GM12878 (cell line): ENCODE measurements at regions not wholly inside any gene's neighbourhood (a gene's known extent, or its start where the extent isn't known, plus 50 kb on each side); places are given as distances from the start of the nearest gene placed in this dataset.

Source experiments
- ATAC-seq: fragments of 200-7000 bp; cut with Tn5 transposase; 3 replicates; pipeline ENCODE4 v1.9.1; 2020; ENCODE audit warnings: mild to moderate bottlenecking, moderate library complexity
- BruUV-seq: library from RNA; stranded (reverse); fragments of 400-500 nt; replicated peaks from 2 replicates; lab custom pipeline; 2021; lab: Mats Ljungman, UMichigan
- CTCF ChIA-PET: fragments of 300-600 bp; sonication (Branson Sonifier 250); formaldehyde crosslinking; extraction: SDS; loops from one replicate; lab custom pipeline; 2021; ENCODE audit warnings: inconsistent platforms; lab: Yijun Ruan, JAX
- POLR2A ChIA-PET: fragments of 350-600 bp; formaldehyde crosslinking; extraction: SDS; loops from one replicate; lab custom pipeline; 2021; ENCODE audit warnings: inconsistent platforms; lab: Charles Lee
- RAD21 ChIA-PET: fragments of 300-600 bp; sonication (Branson Sonifier 250); formaldehyde crosslinking; loops from one replicate; lab custom pipeline; 2023; ENCODE audit warnings: antibody characterized with exemption; ENCODE audit not compliant: unreplicated experiment; lab: Charles Lee
- SMC1A ChIA-PET: fragments of 300-600 bp; sonication (Branson Sonifier 250); formaldehyde crosslinking; loops from one replicate; lab custom pipeline; 2023; ENCODE audit not compliant: unreplicated experiment, uncharacterized antibody; lab: Charles Lee
- DNase-seq: peaks from one replicate; pipeline ENCODE4 v3.0.0-alpha.2; 2011; ENCODE audit warnings: low read depth, low spot score
- FAIRE-seq: peaks from 3 replicates; lab custom pipeline; 2011; peaks lifted over from hg19 to GRCh38; lab: Jason Lieb, UNC
- H2AFZ ChIP-seq: 2 replicates; pipeline ENCODE4 v1.6.0; 2011; ENCODE audit warnings: low read depth, low read length, control low read depth; ENCODE audit not compliant: control insufficient read depth
- H3K27ac ChIP-seq: 2 replicates; pipeline ENCODE4 v1.5.1; 2011; ENCODE audit warnings: control low read depth; ENCODE audit not compliant: control insufficient read depth, insufficient read depth
- H3K27me3 ChIP-seq, 2 experiments: replicated peaks in 1 of 2; 2 replicates each; pipeline versions ENCODE4 v1.6.0 to v1.6.1; 2011; ENCODE audit warnings: low read length in 1 of 2; ENCODE audit not compliant: control insufficient read depth in 2 of 2, insufficient read depth in 2 of 2
- H3K36me3 ChIP-seq, 2 experiments: 2 replicates each; pipeline ENCODE4 v1.5.1; 2011; ENCODE audit warnings: low read length in 1 of 2; ENCODE audit not compliant: control insufficient read depth in 2 of 2, insufficient read depth in 2 of 2
- H3K4me1 ChIP-seq: 2 replicates; pipeline ENCODE4 v1.6.1; 2011; ENCODE audit warnings: mild to moderate bottlenecking, low read length, moderate library complexity, mixed read lengths; ENCODE audit not compliant: control insufficient read depth, insufficient read depth
- H3K4me2 ChIP-seq: 2 replicates; pipeline ENCODE4 v1.6.0; 2011; ENCODE audit warnings: control low read depth; ENCODE audit not compliant: control insufficient read depth, insufficient read depth
- H3K4me3 ChIP-seq: fragments of 200-600 bp; sonication (generic); 2 replicates; pipeline ENCODE4 v1.5.1; 2016
- H3K79me2 ChIP-seq: 2 replicates; pipeline ENCODE4 v1.6.0; 2011; ENCODE audit warnings: low read length; ENCODE audit not compliant: control insufficient read depth, insufficient read depth
- H3K9ac ChIP-seq: 2 replicates; pipeline ENCODE4 v1.8.0; 2011; ENCODE audit warnings: low read length, control low read depth, mixed read lengths; ENCODE audit not compliant: control insufficient read depth, insufficient read depth
- H3K9me3 ChIP-seq: replicated peaks from 3 replicates; pipeline ENCODE4 v1.5.1; 2011; ENCODE audit warnings: mild to moderate bottlenecking, low read length; ENCODE audit not compliant: control insufficient read depth, insufficient read depth
- H4K20me1 ChIP-seq: 2 replicates; pipeline ENCODE4 v1.6.0; 2011; ENCODE audit not compliant: control insufficient read depth, insufficient read depth
- CHD1 ChIP-seq: IDR thresholded peaks from 2 replicates; pipeline ENCODE4 v1.6.1; 2012; ENCODE audit warnings: low read depth, low read length, improper control_type of control experiment
- FOXK2 ChIP-seq: fragments of 450-650 bp; IDR thresholded peaks from 2 replicates; pipeline ENCODE4 v1.6.1; 2017; ENCODE audit warnings: mild to moderate bottlenecking, moderate library complexity
- HCFC1 ChIP-seq: fragments of 150-350 bp; IDR thresholded peaks from 2 replicates; pipeline ENCODE4 v1.6.1; 2014; ENCODE audit warnings: low read length
- JUND ChIP-seq: IDR thresholded peaks from 2 replicates; pipeline ENCODE4 v1.6.1; 2012; ENCODE audit warnings: low read depth, mild to moderate bottlenecking, low read length, improper control_type of control experiment, moderate library complexity
- MEF2B ChIP-seq: fragments of 450-650 bp; IDR thresholded peaks from 2 replicates; pipeline ENCODE4 v1.6.1; 2018; ENCODE audit warnings: mild to moderate bottlenecking, moderate library complexity; ENCODE audit not compliant: partially characterized antibody, poor library complexity, severe bottlenecking
- MYB ChIP-seq: fragments of 150-350 bp; IDR thresholded peaks from 2 replicates; pipeline ENCODE4 v1.6.1; 2014; ENCODE audit warnings: mild to moderate bottlenecking, low read depth, low read length, borderline replicate concordance
- NBN ChIP-seq: fragments of 450-650 bp; IDR thresholded peaks from 2 replicates; pipeline ENCODE4 v1.6.1; 2016
- NFIC ChIP-seq: IDR thresholded peaks from 2 replicates; pipeline ENCODE4 v1.6.1; 2012; ENCODE audit warnings: low read depth, mild to moderate bottlenecking, inconsistent platforms, low read length, moderate library complexity
- NFYA ChIP-seq: IDR thresholded peaks from 2 replicates; pipeline ENCODE4 v1.6.1; 2011; ENCODE audit warnings: low read depth, mild to moderate bottlenecking, low read length, improper control_type of control experiment, borderline replicate concordance
- POLR2A ChIP-seq: IDR thresholded peaks from 2 replicates; pipeline ENCODE4 v1.6.1; 2011; ENCODE audit warnings: low read depth, mild to moderate bottlenecking, low read length
- RAD21 ChIP-seq: IDR thresholded peaks from 2 replicates; pipeline ENCODE4 v1.6.1; 2011; ENCODE audit warnings: mild to moderate bottlenecking, low read depth, low read length, moderate library complexity; ENCODE audit not compliant: insufficient read depth
- RAD51 ChIP-seq: fragments of 450-650 bp; IDR thresholded peaks from 2 replicates; pipeline ENCODE4 v1.6.1; 2016; ENCODE audit warnings: moderate library complexity, mild to moderate bottlenecking, inconsistent platforms
- SMARCA5 ChIP-seq: fragments of 450-650 bp; IDR thresholded peaks from 2 replicates; pipeline ENCODE4 v1.6.1; 2017; ENCODE audit warnings: mild to moderate bottlenecking
- SREBF1 ChIP-seq: IDR thresholded peaks from 2 replicates; pipeline ENCODE4 v1.6.1; 2012; ENCODE audit warnings: mild to moderate bottlenecking, low read length
- WRNIP1 ChIP-seq: IDR thresholded peaks from 2 replicates; pipeline ENCODE4 v1.6.1; 2011; ENCODE audit warnings: low read depth, low read length, improper control_type of control experiment, borderline replicate concordance
- ZNF217 ChIP-seq: fragments of 450-650 bp; IDR thresholded peaks from 2 replicates; pipeline ENCODE4 v1.6.1; 2017; ENCODE audit warnings: antibody characterized with exemption, mild to moderate bottlenecking
- ZNF384 ChIP-seq: IDR thresholded peaks from 2 replicates; pipeline ENCODE4 v1.6.1; 2012; ENCODE audit warnings: low read depth, mild to moderate bottlenecking, low read length, improper control_type of control experiment, borderline replicate concordance
- WGBS: methylation state at CpG from one replicate; pipeline ENCODE4 v1.1.6; 2016; ENCODE audit warnings: low lambda C conversion rate; ENCODE audit not compliant: insufficient replicate concordance, insufficient coverage; ENCODE audit errors: missing lambda C conversion rate; 5-methylcytosine and 5-hydroxymethylcytosine counted together
- in situ Hi-C: fragments of 300-500 bp; cut with MboI; formaldehyde crosslinking; loops from 9 replicates; pipeline ENCODE4 v1.14.3; 2018; ENCODE audit warnings: mixed read lengths
- intact Hi-C: fragments of 100-400 bp; cut with micrococcal nuclease; formaldehyde crosslinking; loops from one replicate; pipeline ENCODE4 v1.14.2; 2022; ENCODE audit not compliant: unreplicated experiment
- TF ChIP-seq, protein P1 (sequence below): IDR thresholded peaks from 2 replicates; pipeline ENCODE4 v1.6.1; 2012; ENCODE audit warnings: mild to moderate bottlenecking, low read depth, low read length
- TF ChIP-seq, protein P2 (sequence below): fragments of 450-650 bp; IDR thresholded peaks from 2 replicates; pipeline ENCODE4 v1.6.1; 2017; ENCODE audit warnings: low read depth, mild to moderate bottlenecking, moderate library complexity
- TF ChIP-seq, protein P3 (sequence below): fragments of 450-650 bp; IDR thresholded peaks from 2 replicates; pipeline ENCODE4 v1.6.1; 2016; ENCODE audit warnings: mild to moderate bottlenecking

DNA sequence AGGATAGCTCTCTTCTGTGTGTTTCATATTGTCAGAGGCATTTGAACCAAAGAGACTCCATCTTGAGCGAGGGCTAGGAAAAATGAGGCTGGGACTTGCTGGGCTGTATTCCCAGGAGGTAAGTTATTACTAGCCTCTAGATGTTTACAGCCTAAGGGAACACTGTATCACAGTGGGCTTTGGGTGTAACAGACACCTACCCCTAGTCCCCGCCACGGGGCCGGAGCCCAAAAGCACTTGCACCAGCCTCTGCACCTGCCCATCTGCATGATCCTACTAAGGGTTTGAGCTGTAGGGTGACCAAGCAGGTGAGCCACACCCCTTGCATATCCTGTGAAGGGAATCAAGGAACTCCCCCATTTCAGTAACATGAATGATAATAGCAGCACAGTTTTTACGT lies 1972.2 kb downstream of the OLFM4 start (continued):
- no peak for TF ChIP-seq WRNIP1
- TF ChIP-seq HCFC1: no peak
- no peak for TF ChIP-seq ZNF384
- no peak for TF ChIP-seq SREBF1

DNA sequence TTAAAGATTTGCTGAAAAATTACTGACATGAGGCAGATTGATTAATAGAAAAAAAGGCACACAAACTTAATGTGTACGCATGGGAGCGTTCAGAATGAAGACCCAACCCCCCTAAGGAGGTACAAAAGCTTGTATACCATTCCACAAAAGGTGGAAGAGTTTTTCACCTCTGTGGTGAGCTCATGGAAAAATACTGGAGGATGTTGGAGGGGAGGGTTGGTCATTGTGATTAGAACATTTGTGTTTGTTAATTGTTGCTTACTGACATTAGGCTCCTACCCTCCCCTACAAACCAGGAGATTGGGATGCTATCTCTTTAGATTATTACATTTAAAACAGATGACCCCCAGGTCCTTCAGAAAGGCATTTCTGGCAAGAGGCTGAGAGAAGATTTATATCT lies 1973.3 kb downstream of the OLFM4 start:
- intact Hi-C loops: no loop called here
- in situ Hi-C loops: no loop called here
- TF ChIP-seq JUND: no peak
- no peak for TF ChIP-seq NFYA
- no peak for TF ChIP-seq MEF2B
- TF ChIP-seq POLR2A: no peak
- no peak for TF ChIP-seq RAD21
- TF ChIP-seq, protein P1, sequence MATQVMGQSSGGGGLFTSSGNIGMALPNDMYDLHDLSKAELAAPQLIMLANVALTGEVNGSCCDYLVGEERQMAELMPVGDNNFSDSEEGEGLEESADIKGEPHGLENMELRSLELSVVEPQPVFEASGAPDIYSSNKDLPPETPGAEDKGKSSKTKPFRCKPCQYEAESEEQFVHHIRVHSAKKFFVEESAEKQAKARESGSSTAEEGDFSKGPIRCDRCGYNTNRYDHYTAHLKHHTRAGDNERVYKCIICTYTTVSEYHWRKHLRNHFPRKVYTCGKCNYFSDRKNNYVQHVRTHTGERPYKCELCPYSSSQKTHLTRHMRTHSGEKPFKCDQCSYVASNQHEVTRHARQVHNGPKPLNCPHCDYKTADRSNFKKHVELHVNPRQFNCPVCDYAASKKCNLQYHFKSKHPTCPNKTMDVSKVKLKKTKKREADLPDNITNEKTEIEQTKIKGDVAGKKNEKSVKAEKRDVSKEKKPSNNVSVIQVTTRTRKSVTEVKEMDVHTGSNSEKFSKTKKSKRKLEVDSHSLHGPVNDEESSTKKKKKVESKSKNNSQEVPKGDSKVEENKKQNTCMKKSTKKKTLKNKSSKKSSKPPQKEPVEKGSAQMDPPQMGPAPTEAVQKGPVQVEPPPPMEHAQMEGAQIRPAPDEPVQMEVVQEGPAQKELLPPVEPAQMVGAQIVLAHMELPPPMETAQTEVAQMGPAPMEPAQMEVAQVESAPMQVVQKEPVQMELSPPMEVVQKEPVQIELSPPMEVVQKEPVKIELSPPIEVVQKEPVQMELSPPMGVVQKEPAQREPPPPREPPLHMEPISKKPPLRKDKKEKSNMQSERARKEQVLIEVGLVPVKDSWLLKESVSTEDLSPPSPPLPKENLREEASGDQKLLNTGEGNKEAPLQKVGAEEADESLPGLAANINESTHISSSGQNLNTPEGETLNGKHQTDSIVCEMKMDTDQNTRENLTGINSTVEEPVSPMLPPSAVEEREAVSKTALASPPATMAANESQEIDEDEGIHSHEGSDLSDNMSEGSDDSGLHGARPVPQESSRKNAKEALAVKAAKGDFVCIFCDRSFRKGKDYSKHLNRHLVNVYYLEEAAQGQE: no peak
- TF ChIP-seq, protein P2, sequence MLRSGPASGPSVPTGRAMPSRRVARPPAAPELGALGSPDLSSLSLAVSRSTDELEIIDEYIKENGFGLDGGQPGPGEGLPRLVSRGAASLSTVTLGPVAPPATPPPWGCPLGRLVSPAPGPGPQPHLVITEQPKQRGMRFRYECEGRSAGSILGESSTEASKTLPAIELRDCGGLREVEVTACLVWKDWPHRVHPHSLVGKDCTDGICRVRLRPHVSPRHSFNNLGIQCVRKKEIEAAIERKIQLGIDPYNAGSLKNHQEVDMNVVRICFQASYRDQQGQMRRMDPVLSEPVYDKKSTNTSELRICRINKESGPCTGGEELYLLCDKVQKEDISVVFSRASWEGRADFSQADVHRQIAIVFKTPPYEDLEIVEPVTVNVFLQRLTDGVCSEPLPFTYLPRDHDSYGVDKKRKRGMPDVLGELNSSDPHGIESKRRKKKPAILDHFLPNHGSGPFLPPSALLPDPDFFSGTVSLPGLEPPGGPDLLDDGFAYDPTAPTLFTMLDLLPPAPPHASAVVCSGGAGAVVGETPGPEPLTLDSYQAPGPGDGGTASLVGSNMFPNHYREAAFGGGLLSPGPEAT: no peak
- TF ChIP-seq ZNF217: no peak
- no peak for TF ChIP-seq CHD1
- TF ChIP-seq NBN: no peak
- TF ChIP-seq, protein P3, sequence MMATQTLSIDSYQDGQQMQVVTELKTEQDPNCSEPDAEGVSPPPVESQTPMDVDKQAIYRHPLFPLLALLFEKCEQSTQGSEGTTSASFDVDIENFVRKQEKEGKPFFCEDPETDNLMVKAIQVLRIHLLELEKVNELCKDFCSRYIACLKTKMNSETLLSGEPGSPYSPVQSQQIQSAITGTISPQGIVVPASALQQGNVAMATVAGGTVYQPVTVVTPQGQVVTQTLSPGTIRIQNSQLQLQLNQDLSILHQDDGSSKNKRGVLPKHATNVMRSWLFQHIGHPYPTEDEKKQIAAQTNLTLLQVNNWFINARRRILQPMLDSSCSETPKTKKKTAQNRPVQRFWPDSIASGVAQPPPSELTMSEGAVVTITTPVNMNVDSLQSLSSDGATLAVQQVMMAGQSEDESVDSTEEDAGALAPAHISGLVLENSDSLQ: no peak
- no peak for TF ChIP-seq FOXK2
- no peak for TF ChIP-seq RAD51
- no peak for TF ChIP-seq NFIC
- no peak for TF ChIP-seq SMARCA5
- no peak for TF ChIP-seq MYB

More for the DNA sequence above, 1973.3 kb downstream of the OLFM4 start:
- Histone ChIP-seq H3K4me1 (no peaks in the 10 kb centered on the region), H3K4me2 (no peak overlapping the region), H3K79me2 (no peaks in the 10 kb centered on the region), H3K27ac (no peak overlapping the region), H4K20me1 (no peaks in the 10 kb centered on the region), H3K9ac (no peak overlapping the region), H2AFZ (no peak overlapping the region), H3K36me3 (no peaks in the 10 kb centered on the region), H3K9me3 (no peaks in the 10 kb centered on the region), H3K4me3 (no peak overlapping the region), H3K27me3 (no peaks in the 10 kb centered on the region)
- ChIA-PET CTCF (no interaction called here), SMC1A (no interaction called here), RAD21 (no interaction called here), POLR2A (no interaction called here)
- FAIRE-seq: no peak
- DNase-seq: no peak
- BruUV-seq: no TSS peak
- ATAC-seq: no peak
- 0% methylated on average over 2 of the region's 2 CpGs for WGBS
